Tibial artery (tissue), 4 donors: ENCODE measurements at regions not wholly inside any gene's neighbourhood (a gene's known extent, or its start where the extent isn't known, plus 50 kb on each side); places are given as distances from the start of the nearest gene placed in this dataset.

ENCODE experiments used
- DNase-seq, 2 donors: peaks; one replicate each; pipeline ENCODE4 v3.0.0-alpha.2; 2019
- H3K27ac ChIP-seq, 2 donors: fragments of 200-600 bp; sonication (generic) in 1 of 2; 1 replicate in 1 of 2; 2 replicates in 1 of 2; pipeline ENCODE4 v1.5.1; 2018 to 2019; ENCODE audit warnings: mild to moderate bottlenecking in 1 of 2
- H3K27me3 ChIP-seq, 2 donors: fragments of 200-600 bp; sonication (generic) in 1 of 2; one replicate each; pipeline versions ENCODE4 v1.5.1 to v1.6.0; 2016 to 2019
- H3K36me3 ChIP-seq, 3 donors: fragments of 200-600 bp; sonication (generic) in 2 of 3; one replicate each; pipeline ENCODE4 v1.5.1; 2016 to 2019; ENCODE audit warnings: mild to moderate bottlenecking in 2 of 3
- H3K4me1 ChIP-seq, 4 donors: fragments of 200-600 bp; sonication (generic) in 2 of 4; 1 replicate in 3 of 4; 2 replicates in 1 of 4; pipeline ENCODE4 v1.5.1; 2016 to 2019
- H3K4me3 ChIP-seq, 2 donors: fragments of 200-600 bp; sonication (generic) in 1 of 2; 1 replicate in 1 of 2; 2 replicates in 1 of 2; pipeline ENCODE4 v1.5.1; 2018 to 2019; ENCODE audit warnings: mild to moderate bottlenecking in 2 of 2
- H3K9me3 ChIP-seq, 3 donors: fragments of 200-600 bp; sonication (generic) in 1 of 3; one replicate each; pipeline ENCODE4 v1.5.1; 2016 to 2019
- CTCF ChIP-seq, 2 experiments: fragments of 200-600 bp in 1 of 2; fragments of 450-650 bp in 1 of 2; IDR thresholded peaks; one replicate each; pipeline ENCODE4 v1.5.1; 2017 to 2019; ENCODE audit warnings: antibody characterized with exemption in 2 of 2, mild to moderate bottlenecking in 1 of 2, moderate library complexity in 1 of 2
- intact Hi-C: fragments of 100-400 bp; cut with DNase I; formaldehyde crosslinking; loops from one replicate; pipeline ENCODE4 v1.15.0; 2023; ENCODE audit warnings: low total_unique reads

GRCh38 chr2:8617590-8617989, 64.3 kb upstream of the ID2 start:
- no peaks in the 10 kb centered on the region for H3K36me3 ChIP-seq
- H3K4me3 ChIP-seq, result no peak overlapping the region
- DNase-seq, result no peak
- H3K27ac ChIP-seq, result no peak overlapping the region
- no peaks in the 10 kb centered on the region for H3K27me3 ChIP-seq
- no peaks in the 10 kb centered on the region for H3K4me1 ChIP-seq
- TF ChIP-seq CTCF (IDR thresholded peaks at IDR 0.05), result no peak
- H3K9me3 ChIP-seq, result no peaks in the 10 kb centered on the region
- intact Hi-C loops, result loop anchor here (5.0 kb wide), 1 partner anchor 1620 kb away; no protein-coding TSS in a partner anchor

- intact Hi-C loops, result loop anchor here (5.0 kb wide), 1 partner anchor 1618 kb away; no protein-coding TSS in a partner anchor
- DNase-seq, result no peak
- H3K27ac ChIP-seq, result no peak overlapping the region
- H3K9me3 ChIP-seq, result no peaks in the 10 kb centered on the region
- H3K36me3 ChIP-seq, result no peaks in the 10 kb centered on the region
- no peak for TF ChIP-seq CTCF (IDR thresholded peaks at IDR 0.05)
- no peak overlapping the region for H3K4me3 ChIP-seq
- H3K4me1 ChIP-seq, result no peaks in the 10 kb centered on the region
- no peaks in the 10 kb centered on the region for H3K27me3 ChIP-seq
These were observed 62.8 kb upstream of the ID2 start for GRCh38 chr2:8619071-8619470.

GRCh38 chr2:8620611-8621382, 61.1 kb upstream of the ID2 start:
- no peaks in the 10 kb centered on the region for H3K4me1 ChIP-seq
- DNase-seq, result no peak
- H3K36me3 ChIP-seq, result no peaks in the 10 kb centered on the region
- intact Hi-C loops, result no loop called here
- H3K27ac ChIP-seq, result no peak overlapping the region
- no peak for TF ChIP-seq CTCF (IDR thresholded peaks at IDR 0.05)
- H3K9me3 ChIP-seq, result no peaks in the 10 kb centered on the region
- H3K27me3 ChIP-seq, result no peaks in the 10 kb centered on the region
- no peak overlapping the region for H3K4me3 ChIP-seq

- no peak for TF ChIP-seq CTCF (IDR thresholded peaks at IDR 0.05)
- Histone ChIP-seq H3K4me3 (no peak overlapping the region), H3K27ac (no peak overlapping the region), H3K36me3 (no peaks in the 10 kb centered on the region), H3K9me3 (no peaks in the 10 kb centered on the region), H3K4me1 (no peaks in the 10 kb centered on the region), H3K27me3 (no peaks in the 10 kb centered on the region)
- no peak for DNase-seq
- intact Hi-C loops, result no loop called here
These were observed 59.5 kb upstream of the ID2 start for GRCh38 chr2:8622199-8622911.

- Histone ChIP-seq H3K27ac (no peak overlapping the region), H3K9me3 (no peaks in the 10 kb centered on the region), H3K4me3 (no peak overlapping the region), H3K4me1 (no peaks in the 10 kb centered on the region), H3K27me3 (no peaks in the 10 kb centered on the region), H3K36me3 (no peaks in the 10 kb centered on the region)
- TF ChIP-seq CTCF (IDR thresholded peaks at IDR 0.05), result no peak
- intact Hi-C loops, result no loop called here
- DNase-seq, result no peak
These were observed 58.9 kb upstream of the ID2 start for GRCh38 chr2:8622924-8623465.
